Progenitor cell of endocrine pancreas (in vitro differentiated cells): ENCODE measurements at regions not wholly inside any gene's neighbourhood (a gene's known extent, or its start where the extent isn't known, plus 50 kb on each side); places are given as distances from the start of the nearest gene placed in this dataset.

ENCODE experiments used
- DNase-seq: peaks from one replicate; pipeline ENCODE4 v3.0.0; 2021; ENCODE audit warnings: low spot score; ENCODE audit not compliant: unreplicated experiment
- H3K27ac Mint-ChIP-seq: 2 replicates; pipeline ENCODE4 v1.8.0; 2021; ENCODE audit warnings: mild to moderate bottlenecking, moderate library complexity, mixed read lengths
- H3K27me3 Mint-ChIP-seq: 2 replicates; pipeline ENCODE4 v1.8.0; 2021; ENCODE audit warnings: mixed read lengths
- H3K36me3 Mint-ChIP-seq: 2 replicates; pipeline ENCODE4 v1.8.0; 2022; ENCODE audit warnings: mixed read lengths; ENCODE audit not compliant: insufficient read depth
- H3K4me1 Mint-ChIP-seq: 2 replicates; pipeline ENCODE4 v1.8.0; 2021; ENCODE audit warnings: low read depth, mixed read lengths
- H3K4me3 Mint-ChIP-seq: 2 replicates; pipeline ENCODE4 v1.8.0; 2021; ENCODE audit warnings: low read depth, mild to moderate bottlenecking, moderate library complexity, mixed read lengths
- H3K9me3 Mint-ChIP-seq: 2 replicates; pipeline ENCODE4 v1.8.0; 2021; ENCODE audit warnings: low read depth, mixed read lengths
- CTCF ChIP-seq: fragments of 200-600 bp; sonication (generic); IDR thresholded peaks from one replicate; pipeline ENCODE4 v1.5.0; 2021; ENCODE audit warnings: antibody characterized with exemption, mild to moderate bottlenecking; ENCODE audit not compliant: unreplicated experiment

GRCh38 chr4:130127297-130127696 lies 1031.3 kb downstream of the C4orf33 start:
- DNase-seq: no peak
- no peak for TF ChIP-seq CTCF
- Mint-ChIP-seq H3K27me3 (no peaks in the 10 kb centered on the region), H3K9me3 (peaks cover 3% of the 10 kb centered on the region), H3K4me3 (no peak overlapping the region), H3K27ac (no peak overlapping the region), H3K36me3 (no peaks in the 10 kb centered on the region), H3K4me1 (peaks cover 2% of the 10 kb centered on the region)

GRCh38 chr4:130131536-130131935 lies 1035.6 kb downstream of the C4orf33 start:
- DNase-seq: no peak
- H3K4me1 Mint-ChIP-seq: no peaks in the 10 kb centered on the region
- no peak overlapping the region for H3K4me3 Mint-ChIP-seq
- no peaks in the 10 kb centered on the region for H3K36me3 Mint-ChIP-seq
- H3K27me3 Mint-ChIP-seq: no peaks in the 10 kb centered on the region
- TF ChIP-seq CTCF: no peak
- peaks cover 23% of the 10 kb centered on the region for H3K9me3 Mint-ChIP-seq
- no peak overlapping the region for H3K27ac Mint-ChIP-seq

GRCh38 chr4:130141651-130142050 lies 1045.7 kb downstream of the C4orf33 start:
- DNase-seq: no peak
- no peak overlapping the region for H3K4me3 Mint-ChIP-seq
- no peak overlapping the region for H3K27ac Mint-ChIP-seq
- TF ChIP-seq CTCF: no peak
- H3K9me3 Mint-ChIP-seq: no peaks in the 10 kb centered on the region
- H3K27me3 Mint-ChIP-seq: no peaks in the 10 kb centered on the region
- H3K4me1 Mint-ChIP-seq: peaks cover 4% of the 10 kb centered on the region
- no peaks in the 10 kb centered on the region for H3K36me3 Mint-ChIP-seq

GRCh38 chr4:130143656-130144055 lies 1047.7 kb downstream of the C4orf33 start:
- TF ChIP-seq CTCF: no peak
- H3K9me3 Mint-ChIP-seq: no peaks in the 10 kb centered on the region

GRCh38 chr4:130146773-130147172 lies 1050.8 kb downstream of the C4orf33 start:
- H3K27me3 Mint-ChIP-seq: no peaks in the 10 kb centered on the region
- H3K9me3 Mint-ChIP-seq: peaks cover 7% of the 10 kb centered on the region
- H3K27ac Mint-ChIP-seq: no peak overlapping the region

More at GRCh38 chr4:130143656-130144055, 1047.7 kb downstream of the C4orf33 start:
- Mint-ChIP-seq H3K27ac (no peak overlapping the region), H3K4me1 (peaks cover 14% of the 10 kb centered on the region), H3K36me3 (no peaks in the 10 kb centered on the region), H3K27me3 (no peaks in the 10 kb centered on the region), H3K4me3 (no peak overlapping the region)
- DNase-seq: no peak

More at GRCh38 chr4:130146773-130147172, 1050.8 kb downstream of the C4orf33 start:
- no peak for TF ChIP-seq CTCF
- Mint-ChIP-seq H3K4me1 (peaks cover 20% of the 10 kb centered on the region), H3K36me3 (no peaks in the 10 kb centered on the region), H3K4me3 (no peak overlapping the region)
- DNase-seq: no peak
